Loucy (cell line): ENCODE measurements at regions not wholly inside any gene's neighbourhood (a gene's known extent, or its start where the extent isn't known, plus 50 kb on each side); places are given as distances from the start of the nearest gene placed in this dataset.

Source experiments
- H2AFZ ChIP-seq: fragments of 200-600 bp; sonication (generic); 2 replicates; pipeline ENCODE4 v1.6.0; 2016; ENCODE audit warnings: antibody characterized with exemption, mild to moderate bottlenecking, low read length, moderate library complexity
- H3F3A ChIP-seq: fragments of 200-600 bp; 2 replicates; pipeline ENCODE4 v1.6.0; 2016; ENCODE audit warnings: antibody characterized with exemption, low read depth, mild to moderate bottlenecking
- H3K27me3 ChIP-seq: fragments of 200-600 bp; sonication (generic); 2 replicates; pipeline ENCODE4 v1.6.1; 2014; ENCODE audit warnings: low read length, mild to moderate bottlenecking; ENCODE audit not compliant: insufficient read depth, poor library complexity, severe bottlenecking
- H3K36me3 ChIP-seq: fragments of 200-600 bp; sonication (generic); 2 replicates; pipeline ENCODE4 v1.6.1; 2016; ENCODE audit warnings: low read length; ENCODE audit not compliant: insufficient read depth
- H3K4me1 ChIP-seq: fragments of 200-600 bp; sonication (generic); 2 replicates; pipeline ENCODE4 v1.5.1; 2014; ENCODE audit warnings: low read length, mild to moderate bottlenecking; ENCODE audit not compliant: insufficient read depth, poor library complexity, severe bottlenecking
- H3K4me2 ChIP-seq: fragments of 200-600 bp; sonication (generic); 2 replicates; pipeline ENCODE4 v1.6.0; 2014; ENCODE audit warnings: antibody characterized with exemption, low read length, low read depth, mild to moderate bottlenecking; ENCODE audit not compliant: poor library complexity, severe bottlenecking
- H3K4me3 ChIP-seq: fragments of 200-600 bp; sonication (generic); 2 replicates; pipeline ENCODE4 v1.5.1; 2014; ENCODE audit warnings: low read length, mild to moderate bottlenecking, mixed read lengths; ENCODE audit not compliant: poor library complexity, severe bottlenecking
- H3K79me2 ChIP-seq: fragments of 200-600 bp; sonication (generic); 2 replicates; pipeline ENCODE4 v1.6.1; 2014; ENCODE audit warnings: low read length; ENCODE audit not compliant: insufficient read depth
- H3K9ac ChIP-seq: fragments of 200-600 bp; sonication (generic); 2 replicates; pipeline ENCODE4 v1.6.0; 2014; ENCODE audit warnings: mild to moderate bottlenecking, low read depth, low read length, moderate library complexity; ENCODE audit not compliant: poor library complexity, severe bottlenecking
- H3K9me2 ChIP-seq: fragments of 200-600 bp; sonication (generic); replicated peaks from 2 replicates; pipeline ENCODE4 v1.6.1; 2016; ENCODE audit warnings: low read depth, low read length, mixed read lengths
- H3K9me3 ChIP-seq: fragments of 200-600 bp; sonication (generic); 2 replicates; pipeline ENCODE4 v1.6.1; 2014; ENCODE audit warnings: mild to moderate bottlenecking, antibody characterized with exemption, low read length, low read depth; ENCODE audit not compliant: insufficient read depth
- H4K20me1 ChIP-seq: fragments of 200-600 bp; sonication (generic); 2 replicates; pipeline ENCODE4 v1.6.0; 2014; ENCODE audit warnings: antibody characterized with exemption, low read length, mild to moderate bottlenecking; ENCODE audit not compliant: insufficient read depth, poor library complexity, severe bottlenecking
- CTCF ChIP-seq: fragments of 200-600 bp; sonication (generic); conservative IDR thresholded peaks from 2 replicates; pipeline ENCODE4 v1.5.1; 2014; ENCODE audit warnings: mild to moderate bottlenecking, antibody characterized with exemption, low read length
- EZH2phosphoT487 ChIP-seq: fragments of 200-600 bp; IDR thresholded peaks from 2 replicates; pipeline ENCODE4 v1.6.1; 2018; ENCODE audit warnings: antibody characterized with exemption, mild to moderate bottlenecking, moderate library complexity, borderline replicate concordance

GRCh38 chr21:38664315-38664714 lies 141.4 kb upstream of the ETS2 start:
- Histone ChIP-seq H3K9me3 (no peaks in the 10 kb centered on the region), H3K4me2 (no peak overlapping the region), H3K9me2 (no peaks in the 10 kb centered on the region), H3K4me1 (no peaks in the 10 kb centered on the region), H3K27me3 (peaks cover 10% of the 10 kb centered on the region), H3K4me3 (no peak overlapping the region), H4K20me1 (no peaks in the 10 kb centered on the region), H3K79me2 (no peaks in the 10 kb centered on the region), H3K36me3 (no peaks in the 10 kb centered on the region), H3F3A (no peaks in the 10 kb centered on the region), H3K9ac (no peak overlapping the region), H2AFZ (no peak overlapping the region)
- TF ChIP-seq CTCF (no peak), EZH2phosphoT487 (no peak)

GRCh38 chr21:38664841-38665240 lies 140.9 kb upstream of the ETS2 start:
- Histone ChIP-seq H3K27me3 (peaks cover 10% of the 10 kb centered on the region), H3K9me3 (no peaks in the 10 kb centered on the region), H2AFZ (no peak overlapping the region), H3K36me3 (no peaks in the 10 kb centered on the region), H3K79me2 (no peaks in the 10 kb centered on the region), H3K4me1 (no peaks in the 10 kb centered on the region), H3K4me3 (no peak overlapping the region), H4K20me1 (no peaks in the 10 kb centered on the region), H3K4me2 (no peak overlapping the region), H3F3A (no peaks in the 10 kb centered on the region), H3K9ac (no peak overlapping the region), H3K9me2 (no peaks in the 10 kb centered on the region)
- TF ChIP-seq CTCF (no peak), EZH2phosphoT487 (no peak)

GRCh38 chr21:38667291-38667870 lies 138.3 kb upstream of the ETS2 start:
- Histone ChIP-seq H3K79me2 (no peaks in the 10 kb centered on the region), H3F3A (no peaks in the 10 kb centered on the region), H3K27me3 (no peaks in the 10 kb centered on the region), H4K20me1 (no peaks in the 10 kb centered on the region), H3K36me3 (no peaks in the 10 kb centered on the region), H3K4me1 (no peaks in the 10 kb centered on the region), H3K9ac (no peak overlapping the region), H2AFZ (no peak overlapping the region), H3K4me2 (no peak overlapping the region), H3K9me3 (no peaks in the 10 kb centered on the region), H3K9me2 (no peaks in the 10 kb centered on the region), H3K4me3 (no peak overlapping the region)
- TF ChIP-seq EZH2phosphoT487 (no peak), CTCF (no peak)
